ENCODE measurements at regions not wholly inside any gene's neighbourhood (a gene's known extent, or its start where the extent isn't known, plus 50 kb on each side); places are given as distances from the start of the nearest gene placed in this dataset.

GRCh38 chr5:39774605-39775004, 349.8 kb upstream of the DAB2 start:
- no peaks in the 10 kb centered on the region for H4K20me1 ChIP-seq (ENCODE audit: control insufficient read depth, extremely low read depth, insufficient read depth, low read length)
- H3K4me2 ChIP-seq (ENCODE audit: extremely low read depth, insufficient read depth, low read length) = no peak overlapping the region
- no peaks in the 10 kb centered on the region for H3K9me3 ChIP-seq (ENCODE audit: control insufficient read depth, insufficient read depth, low read depth, low read length)
- H3K36me3 ChIP-seq (ENCODE audit: control insufficient read depth, insufficient read depth, low read length) = no peaks in the 10 kb centered on the region
- no peaks in the 10 kb centered on the region for H3K27me3 ChIP-seq (ENCODE audit: control insufficient read depth, insufficient read depth, low read length)
- no peak overlapping the region for H3K27ac ChIP-seq (ENCODE audit: insufficient read depth, low read length)
- DNase-seq (ENCODE audit: low read depth in 2 of 2) = peak in 1 of 2 donors; percentile 14
- H3K4me1 ChIP-seq (ENCODE audit: control insufficient read depth, extremely low read depth, insufficient read depth, low read length) = peaks cover 9% of the 10 kb centered on the region
- no peak overlapping the region for H3K9ac ChIP-seq (ENCODE audit: insufficient read depth, low read length)
- TF ChIP-seq EZH2 (IDR thresholded peaks at IDR 0.05; ENCODE audit: low read length, missing control alignments) (no peak), CTCF (conservative IDR thresholded peaks at IDR 0.05 in 1 of 2, IDR thresholded peaks at IDR 0.05 in 1 of 2; ENCODE audit: low read depth in 1 of 2, low read length in 2 of 2) (no peak)
- no peak overlapping the region for H3K4me3 ChIP-seq (replicated peaks in 1 of 4; ENCODE audit: control extremely low read depth in 1 of 4, insufficient read depth in 1 of 4, low read depth in 3 of 4, low read length in 4 of 4)
- H2AFZ ChIP-seq (ENCODE audit: low read length) = no peak overlapping the region
- H3K79me2 ChIP-seq (ENCODE audit: control insufficient read depth, insufficient read depth, low read length) = no peaks in the 10 kb centered on the region

GRCh38 chr5:39772307-39772706, 347.5 kb upstream of the DAB2 start:
- H3K9me3 ChIP-seq (ENCODE audit: control insufficient read depth, insufficient read depth, low read depth, low read length) = no peaks in the 10 kb centered on the region
- no peak overlapping the region for H3K27ac ChIP-seq (ENCODE audit: insufficient read depth, low read length)
- no peak for TF ChIP-seq EZH2 (IDR thresholded peaks at IDR 0.05; ENCODE audit: low read length, missing control alignments)
- no peak for TF ChIP-seq CTCF (conservative IDR thresholded peaks at IDR 0.05 in 1 of 2, IDR thresholded peaks at IDR 0.05 in 1 of 2; ENCODE audit: low read depth in 1 of 2, low read length in 2 of 2)
- no peak overlapping the region for H2AFZ ChIP-seq (ENCODE audit: low read length)
- no peaks in the 10 kb centered on the region for H3K27me3 ChIP-seq (ENCODE audit: control insufficient read depth, insufficient read depth, low read length)
- H3K9ac ChIP-seq (ENCODE audit: insufficient read depth, low read length) = no peak overlapping the region
- no peak overlapping the region for H3K4me3 ChIP-seq (replicated peaks in 1 of 4; ENCODE audit: control extremely low read depth in 1 of 4, insufficient read depth in 1 of 4, low read depth in 3 of 4, low read length in 4 of 4)
- peaks cover 9% of the 10 kb centered on the region for H3K4me1 ChIP-seq (ENCODE audit: control insufficient read depth, extremely low read depth, insufficient read depth, low read length)
- H3K79me2 ChIP-seq (ENCODE audit: control insufficient read depth, insufficient read depth, low read length) = no peaks in the 10 kb centered on the region
- H3K36me3 ChIP-seq (ENCODE audit: control insufficient read depth, insufficient read depth, low read length) = no peaks in the 10 kb centered on the region
- no peak for DNase-seq (ENCODE audit: low read depth in 2 of 2)
- no peaks in the 10 kb centered on the region for H4K20me1 ChIP-seq (ENCODE audit: control insufficient read depth, extremely low read depth, insufficient read depth, low read length)
- no peak overlapping the region for H3K4me2 ChIP-seq (ENCODE audit: extremely low read depth, insufficient read depth, low read length)

- no peaks in the 10 kb centered on the region for H3K79me2 ChIP-seq (ENCODE audit: control insufficient read depth, insufficient read depth, low read length)
- no peak overlapping the region for H3K27ac ChIP-seq (ENCODE audit: insufficient read depth, low read length)
- H3K27me3 ChIP-seq (ENCODE audit: control insufficient read depth, insufficient read depth, low read length) = no peaks in the 10 kb centered on the region
- no peak overlapping the region for H3K9ac ChIP-seq (ENCODE audit: insufficient read depth, low read length)
- no peak overlapping the region for H3K4me3 ChIP-seq (replicated peaks in 1 of 4; ENCODE audit: control extremely low read depth in 1 of 4, insufficient read depth in 1 of 4, low read depth in 3 of 4, low read length in 4 of 4)
- no peak overlapping the region for H3K4me2 ChIP-seq (ENCODE audit: extremely low read depth, insufficient read depth, low read length)
- no peaks in the 10 kb centered on the region for H3K36me3 ChIP-seq (ENCODE audit: control insufficient read depth, insufficient read depth, low read length)
- H4K20me1 ChIP-seq (ENCODE audit: control insufficient read depth, extremely low read depth, insufficient read depth, low read length) = no peaks in the 10 kb centered on the region
- DNase-seq (ENCODE audit: low read depth in 2 of 2) = no peak
- H3K4me1 ChIP-seq (ENCODE audit: control insufficient read depth, extremely low read depth, insufficient read depth, low read length) = no peaks in the 10 kb centered on the region
- H2AFZ ChIP-seq (ENCODE audit: low read length) = no peak overlapping the region
- no peaks in the 10 kb centered on the region for H3K9me3 ChIP-seq (ENCODE audit: control insufficient read depth, insufficient read depth, low read depth, low read length)
- TF ChIP-seq CTCF (conservative IDR thresholded peaks at IDR 0.05 in 1 of 2, IDR thresholded peaks at IDR 0.05 in 1 of 2; ENCODE audit: low read depth in 1 of 2, low read length in 2 of 2) = no peak
- TF ChIP-seq EZH2 (IDR thresholded peaks at IDR 0.05; ENCODE audit: low read length, missing control alignments) = no peak
Measured at GRCh38 chr5:39767916-39768315, 343.1 kb upstream of the DAB2 start.

Measured in fibroblast of lung (primary cell).